ENCODE measurements at regions not wholly inside any gene's neighbourhood (a gene's known extent, or its start where the extent isn't known, plus 50 kb on each side); places are given as distances from the start of the nearest gene placed in this dataset.
A peak's percentile ranks its signal among the peaks of the same experiment; 100 is the strongest.
"Not testable (repeated sequence)": the region's sequence is repeated elsewhere in the genome, so short reads cannot be mapped to it uniquely, and the experiment has no call there.

DNA sequence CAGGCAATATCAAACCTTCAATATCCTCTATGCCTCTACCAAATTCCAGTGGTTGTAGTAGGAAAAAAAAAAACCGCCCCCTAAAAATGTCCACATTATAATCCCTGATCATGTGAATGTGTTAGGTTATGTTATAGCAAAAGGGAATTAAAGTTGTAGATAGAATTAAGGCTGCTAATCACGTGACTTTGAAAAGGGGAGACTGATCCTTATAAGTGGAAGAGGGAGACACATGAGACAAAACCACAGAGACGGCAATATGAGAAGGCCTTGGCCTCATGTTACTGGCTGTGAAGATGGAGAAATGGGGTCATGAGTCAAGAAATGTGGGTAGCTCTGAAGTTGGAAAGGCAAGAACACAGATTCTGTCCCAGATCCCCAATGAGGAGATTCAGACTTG, 1711.3 kb downstream of the KHDRBS2 start:
- DNase-seq: not testable (repeated sequence)

DNA sequence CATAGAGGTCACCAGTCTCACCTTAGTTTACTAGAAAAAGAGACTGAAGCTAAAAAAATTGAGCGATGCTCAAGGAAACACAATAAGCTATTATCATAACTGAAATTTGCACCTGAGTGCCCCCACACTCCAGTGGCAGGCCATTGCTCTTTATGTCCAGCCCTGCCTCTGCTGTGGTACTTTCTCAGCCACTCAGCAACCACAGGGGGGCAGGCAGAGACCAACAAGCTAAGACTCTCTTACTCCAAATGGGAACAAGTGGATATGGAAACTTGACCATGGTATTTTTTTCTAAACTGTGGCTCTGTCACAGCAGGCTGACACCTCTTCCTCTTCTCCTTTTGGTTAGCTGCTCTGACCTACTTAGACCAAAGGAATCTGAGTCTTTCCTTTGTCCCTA, 1713.4 kb downstream of the KHDRBS2 start:
- not testable (repeated sequence) for DNase-seq

DNA sequence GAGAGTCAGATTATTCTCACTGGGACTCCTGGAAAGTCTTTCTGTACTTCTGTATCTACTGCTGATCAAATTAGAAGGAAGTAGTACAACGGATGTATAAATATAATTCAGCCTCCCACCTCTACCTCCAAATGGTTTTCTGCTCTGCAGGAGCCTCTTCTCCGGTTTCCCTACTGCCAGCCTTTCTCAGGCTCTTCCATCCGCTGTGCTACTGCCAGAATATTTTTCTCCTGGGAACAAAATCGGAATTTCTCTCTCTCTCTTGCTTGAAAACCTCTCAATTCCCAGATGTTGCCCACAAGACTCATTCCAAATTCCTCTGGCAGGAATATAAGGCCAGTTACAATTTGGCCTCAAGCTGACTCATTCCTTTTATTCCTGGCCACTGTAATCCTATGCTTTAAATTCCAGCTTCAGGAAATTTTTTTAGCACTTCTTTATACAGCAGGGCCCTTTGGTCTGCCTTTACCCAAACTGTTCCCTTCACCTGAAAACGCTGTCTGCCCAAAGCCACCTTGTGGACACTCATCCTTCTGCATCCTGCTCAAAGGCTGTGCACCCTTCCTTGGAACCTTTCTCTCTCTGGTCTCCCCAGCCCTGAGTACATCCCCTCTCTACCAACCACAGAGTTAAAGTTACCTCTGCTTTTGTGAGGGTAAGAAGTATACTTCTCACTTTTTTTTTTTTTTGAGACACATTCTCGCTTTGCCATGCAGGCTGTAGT, 1714.6 kb downstream of the KHDRBS2 start:
- DNase-seq: not testable (repeated sequence)

DNA sequence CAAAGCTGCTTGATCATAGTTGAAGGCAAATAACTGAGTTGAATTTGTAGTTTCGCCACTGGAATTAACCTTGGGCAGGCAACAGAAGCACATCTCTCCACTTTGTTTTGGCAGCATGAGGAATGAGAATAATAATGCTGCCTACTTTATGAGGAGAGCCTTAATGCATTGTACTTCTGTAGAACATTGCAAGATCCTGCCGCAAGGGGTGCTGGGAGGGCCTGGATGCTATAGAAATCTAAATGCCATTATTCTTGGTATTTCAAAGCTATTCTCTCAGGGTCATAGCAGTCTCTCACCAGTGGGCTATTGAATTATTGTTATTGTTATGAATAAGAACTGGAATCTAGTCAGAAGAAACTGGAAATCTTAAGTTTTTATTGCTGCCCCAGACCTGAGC, 1715.4 kb downstream of the KHDRBS2 start:
- not testable (repeated sequence) for DNase-seq

DNA sequence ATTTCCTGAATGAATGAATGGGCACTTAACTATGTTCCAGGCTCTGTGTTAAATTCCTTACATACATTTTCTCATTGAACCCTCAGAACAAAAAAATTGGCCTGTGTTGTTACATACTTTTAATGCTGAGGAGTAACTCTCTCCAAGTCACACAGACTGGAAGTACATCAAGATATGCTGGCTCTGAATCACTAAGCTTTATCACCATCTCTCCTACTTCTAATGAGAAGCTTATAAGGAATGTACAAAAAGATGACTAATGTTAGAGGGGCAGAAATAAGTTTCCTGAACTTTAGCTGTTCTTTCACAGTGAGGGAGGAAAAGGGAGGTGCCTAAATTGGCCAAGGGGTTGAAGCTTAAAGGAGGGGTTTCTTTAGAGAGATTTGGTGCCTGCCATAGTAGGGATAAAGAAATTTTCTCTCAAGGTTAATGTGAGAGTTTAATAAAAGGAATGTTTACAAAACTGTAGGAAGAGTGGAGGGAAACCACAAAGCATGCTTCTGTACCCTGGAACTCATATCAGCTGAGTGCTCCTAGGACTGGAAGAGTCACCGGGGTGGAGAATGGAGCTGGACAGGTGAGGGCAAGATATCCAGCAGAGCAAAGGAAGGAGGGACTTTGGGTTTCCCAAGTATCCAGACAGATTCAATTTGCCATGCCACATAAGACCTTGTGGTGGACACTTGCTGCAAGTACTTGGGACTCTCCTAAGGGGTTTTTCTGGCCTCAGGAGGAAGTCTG, 1718.4 kb downstream of the KHDRBS2 start:
- not testable (repeated sequence) for DNase-seq

DNA sequence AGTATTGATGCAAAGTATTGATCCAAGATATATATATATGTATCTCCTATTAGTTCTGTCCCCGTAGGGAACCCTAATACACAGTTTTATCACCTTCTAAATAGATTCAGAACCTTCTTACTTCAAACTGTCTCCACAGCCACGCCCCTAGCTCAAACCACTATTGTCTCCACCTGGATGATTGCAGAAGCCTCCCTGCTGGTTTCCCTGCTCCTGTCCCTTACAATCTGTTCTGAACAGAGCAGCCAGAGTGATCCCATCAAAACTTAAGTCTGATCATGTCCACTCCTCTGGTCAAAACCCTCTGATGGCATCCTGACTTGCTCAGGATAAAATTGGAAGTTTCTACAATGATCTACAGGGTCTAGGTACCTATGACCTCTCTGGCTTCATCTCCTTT, 1719.6 kb downstream of the KHDRBS2 start:
- DNase-seq: peak; percentile 30

DNA sequence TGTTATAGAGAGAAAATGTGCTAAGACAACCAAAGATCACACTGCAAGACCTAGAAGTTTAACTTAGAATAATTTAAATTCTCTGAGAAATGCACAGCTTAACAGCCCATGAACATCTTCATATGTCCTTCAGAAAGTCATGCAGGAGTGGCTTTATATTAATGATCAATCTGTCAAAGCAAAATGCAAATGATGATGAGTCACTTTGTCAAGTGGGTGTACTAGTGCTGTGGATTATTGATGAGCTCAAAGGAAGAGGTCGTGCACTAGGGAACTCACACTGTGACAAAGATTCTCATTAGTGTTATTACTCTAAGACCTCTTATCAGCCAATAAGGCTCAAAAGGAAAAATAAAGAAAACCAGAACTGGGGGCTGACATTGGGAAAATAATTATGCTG, 1726.3 kb downstream of the KHDRBS2 start:
- DNase-seq: not testable (repeated sequence)

DNA sequence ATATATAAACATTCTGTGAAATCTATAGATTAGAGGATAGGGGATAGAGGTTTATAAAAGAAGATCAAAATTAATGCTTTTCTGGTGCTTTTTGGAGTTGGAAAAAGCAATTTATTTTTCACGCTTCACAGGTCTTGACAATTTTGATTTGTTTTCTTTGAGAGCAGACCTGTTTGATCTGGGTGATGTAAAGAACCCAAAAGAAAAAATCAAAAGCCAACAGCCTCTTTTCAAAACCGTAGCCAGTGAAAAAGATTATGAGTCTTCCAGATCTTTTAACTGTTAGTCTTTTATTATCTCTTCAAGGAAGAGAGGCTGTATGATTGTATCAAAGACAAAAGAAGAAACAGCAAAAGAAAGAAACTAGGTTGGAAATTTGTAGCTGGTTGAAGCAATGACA, 1738.7 kb downstream of the KHDRBS2 start:
- DNase-seq: not testable (repeated sequence)

DNA sequence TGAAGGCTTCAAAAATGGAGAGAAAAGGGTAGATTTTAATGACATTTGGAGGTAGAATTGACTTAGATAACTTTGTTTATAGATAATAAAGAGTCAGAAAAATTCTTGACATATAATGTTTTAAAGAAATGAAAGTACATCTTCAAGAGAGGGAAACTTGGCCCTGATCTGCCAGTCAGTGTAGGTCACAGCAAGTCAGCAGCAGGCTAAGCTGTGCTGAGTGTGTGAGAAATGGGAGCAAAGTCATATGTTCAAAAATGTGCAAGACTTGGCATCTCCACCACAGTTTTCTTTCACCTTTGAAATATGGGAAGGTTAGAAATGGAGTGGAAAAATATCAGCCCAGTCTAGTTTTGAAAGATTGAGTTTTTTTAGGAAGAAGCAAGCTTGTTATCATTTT, 1761.3 kb downstream of the KHDRBS2 start:
- not testable (repeated sequence) for DNase-seq

DNA sequence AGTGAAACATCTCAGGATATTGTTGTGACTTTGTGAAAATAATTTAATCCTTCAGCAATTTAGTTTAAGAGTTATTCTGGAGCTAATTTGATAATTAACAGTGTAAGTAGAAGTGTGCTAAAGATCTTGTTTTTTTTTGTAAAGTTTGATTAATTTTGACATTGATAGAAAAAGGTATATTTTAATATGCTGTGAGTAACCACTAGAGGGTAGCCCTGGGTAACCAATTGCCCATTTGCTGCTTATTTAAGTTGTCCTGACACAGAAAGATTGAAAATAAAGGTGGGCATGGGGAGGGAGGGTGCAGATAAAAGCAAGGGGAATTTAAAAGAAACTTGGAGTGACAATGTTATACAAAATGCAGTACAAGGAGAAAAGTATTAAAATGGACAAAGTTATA, 1808.3 kb downstream of the KHDRBS2 start:
- DNase-seq: not testable (repeated sequence)

DNA sequence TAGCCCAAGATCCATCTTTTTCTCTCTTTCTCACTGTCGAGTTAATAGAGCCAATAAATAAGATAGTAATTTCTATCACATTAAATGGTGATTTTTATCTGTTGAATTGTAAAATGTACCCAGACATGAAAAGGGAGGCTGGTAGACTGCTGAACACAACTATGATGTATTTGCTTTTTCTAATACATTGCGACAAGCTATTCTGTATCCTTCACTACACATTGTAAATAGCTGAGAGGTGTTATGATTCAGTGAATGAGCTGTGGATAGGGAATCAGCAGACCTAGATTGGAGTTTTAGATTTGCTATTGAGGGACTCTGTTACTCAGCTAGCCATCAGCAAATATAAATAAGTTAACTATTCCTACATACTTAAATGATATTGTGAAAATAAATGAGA, 1812.2 kb downstream of the KHDRBS2 start:
- not testable (repeated sequence) for DNase-seq

DNA sequence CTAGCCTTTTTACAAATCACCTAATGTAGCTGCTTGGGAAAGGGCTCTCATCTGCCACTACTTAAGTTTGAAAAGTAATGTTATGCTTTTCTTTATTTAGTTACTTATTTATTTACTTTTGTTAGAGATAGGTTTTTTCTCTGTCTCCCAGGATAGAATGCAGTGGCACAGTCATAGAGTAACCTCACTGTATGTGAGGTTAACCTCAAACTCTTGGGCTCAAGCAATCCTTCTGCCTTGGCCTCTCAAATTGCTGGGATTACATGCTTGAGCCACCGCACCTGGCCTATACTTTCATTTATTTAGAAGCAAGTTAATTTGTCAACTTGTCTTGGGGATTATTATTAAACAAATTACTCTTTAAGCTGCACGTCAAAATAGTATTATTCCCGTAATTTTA, 1814.6 kb downstream of the KHDRBS2 start:
- DNase-seq: not testable (repeated sequence)

DNA sequence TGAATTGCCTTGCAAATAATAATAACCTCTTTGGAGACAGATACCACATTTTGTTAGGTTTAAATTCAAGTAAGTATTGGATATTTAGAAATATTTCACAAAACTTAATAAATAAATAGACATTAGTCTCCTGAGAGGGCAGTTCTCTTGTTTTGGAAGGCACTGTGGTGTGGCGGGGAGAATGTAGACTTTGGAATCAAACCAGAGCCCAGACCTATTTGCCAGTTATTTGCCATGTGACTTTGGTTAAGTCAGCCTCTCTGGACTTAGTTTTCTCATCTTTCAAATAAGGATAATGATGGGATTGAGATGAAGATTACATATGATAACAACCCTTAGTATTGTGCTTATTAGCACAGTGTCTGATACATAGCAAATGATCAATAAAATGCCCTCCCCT, 1835.6 kb downstream of the KHDRBS2 start:
- not testable (repeated sequence) for DNase-seq

DNA sequence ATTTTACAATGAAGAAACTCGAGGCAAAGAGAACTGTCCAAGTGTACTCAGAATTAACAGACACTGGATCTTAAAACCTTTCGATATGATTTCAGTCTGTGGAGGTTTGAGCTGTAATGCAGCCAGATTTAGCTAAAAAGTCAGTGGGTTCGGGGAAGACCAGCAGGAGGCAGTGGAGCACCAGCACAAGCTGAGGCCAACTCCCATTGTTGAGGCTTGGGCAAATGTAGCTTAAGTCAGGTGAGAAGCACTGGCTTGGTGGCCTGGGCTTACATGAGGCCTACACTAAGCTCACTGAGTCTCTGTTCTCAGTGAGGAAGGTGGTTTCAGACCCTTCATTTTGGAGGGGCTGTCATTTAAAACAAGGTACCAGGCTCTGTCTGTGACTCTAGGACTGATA, 1841.5 kb downstream of the KHDRBS2 start:
- DNase-seq: not testable (repeated sequence)

DNA sequence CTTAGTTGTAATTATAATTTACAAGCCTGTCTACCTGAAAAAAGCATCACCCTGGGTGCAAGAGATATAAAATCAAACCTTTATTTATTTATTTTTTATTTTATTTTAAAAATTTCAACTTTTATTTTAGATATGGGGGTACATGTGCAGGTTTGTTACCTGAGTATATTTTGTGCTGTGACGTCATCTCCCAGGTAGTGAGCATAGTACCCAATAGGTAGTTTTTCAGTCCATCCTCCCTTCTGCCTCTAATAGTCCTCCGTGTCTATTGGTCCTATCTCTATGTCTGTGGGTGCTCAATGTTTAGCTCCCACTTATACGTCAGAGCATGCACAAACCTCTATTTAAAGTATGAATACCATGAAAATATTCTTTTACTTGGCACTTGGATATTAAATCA, 1846.3 kb downstream of the KHDRBS2 start:
- DNase-seq: not testable (repeated sequence)

DNA sequence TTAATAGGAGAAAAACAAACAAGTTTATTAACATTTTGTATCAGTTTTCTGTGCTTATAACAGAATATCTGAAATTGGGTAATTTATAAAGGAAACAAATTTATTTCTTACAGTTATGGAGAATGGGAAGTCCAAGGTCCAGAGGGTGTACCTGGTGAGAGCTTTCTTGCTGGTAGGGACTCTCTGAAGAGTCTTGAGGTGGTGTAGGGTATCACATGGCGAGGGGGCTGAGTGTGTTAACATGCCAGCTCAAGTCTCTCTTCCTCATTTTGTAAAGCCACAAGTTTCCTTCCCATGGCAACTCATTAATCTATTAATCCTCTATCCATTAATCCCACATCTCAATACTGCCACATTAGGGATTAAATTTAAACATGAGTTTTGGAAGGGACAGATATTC, 1863.3 kb downstream of the KHDRBS2 start:
- not testable (repeated sequence) for DNase-seq

DNA sequence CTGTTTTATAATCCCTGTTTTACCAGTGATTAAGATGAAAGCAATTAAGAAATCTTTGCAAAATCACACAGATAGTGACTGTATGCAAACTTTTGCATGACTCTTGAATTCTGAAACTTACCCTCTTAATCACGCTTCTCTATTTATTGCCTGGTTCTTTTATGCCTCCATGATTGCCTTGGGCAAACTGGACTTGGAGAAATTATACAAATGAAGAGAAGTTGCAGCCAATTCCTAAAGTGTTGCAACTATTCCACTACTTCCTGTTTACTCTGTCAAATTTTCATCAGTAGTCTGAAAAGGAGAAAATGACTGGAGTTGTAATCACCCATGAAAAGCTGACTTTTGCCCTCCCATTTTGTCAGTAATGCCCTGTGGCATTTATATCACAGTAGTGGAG, 1869.9 kb downstream of the KHDRBS2 start:
- not testable (repeated sequence) for DNase-seq

DNA sequence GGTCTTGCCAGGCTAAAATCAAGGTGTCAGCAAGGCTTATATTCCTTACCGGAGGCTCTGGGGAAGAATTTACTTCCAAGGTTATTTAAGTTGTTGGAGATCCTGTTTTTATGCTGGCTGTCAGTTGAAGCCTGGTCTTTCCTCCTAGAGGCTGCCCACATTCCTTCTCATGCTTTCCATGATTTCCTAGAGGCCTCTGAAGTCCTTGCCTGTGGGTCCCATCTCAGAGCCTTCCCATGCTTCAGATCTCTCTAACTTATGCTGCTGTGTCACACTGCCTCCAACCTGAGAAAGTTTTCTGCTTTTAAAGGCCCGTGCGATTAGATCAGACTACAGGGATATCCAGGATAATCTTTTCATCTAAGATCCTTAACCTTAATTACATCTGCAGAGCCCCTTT, 1877.3 kb downstream of the KHDRBS2 start:
- not testable (repeated sequence) for DNase-seq

DNA sequence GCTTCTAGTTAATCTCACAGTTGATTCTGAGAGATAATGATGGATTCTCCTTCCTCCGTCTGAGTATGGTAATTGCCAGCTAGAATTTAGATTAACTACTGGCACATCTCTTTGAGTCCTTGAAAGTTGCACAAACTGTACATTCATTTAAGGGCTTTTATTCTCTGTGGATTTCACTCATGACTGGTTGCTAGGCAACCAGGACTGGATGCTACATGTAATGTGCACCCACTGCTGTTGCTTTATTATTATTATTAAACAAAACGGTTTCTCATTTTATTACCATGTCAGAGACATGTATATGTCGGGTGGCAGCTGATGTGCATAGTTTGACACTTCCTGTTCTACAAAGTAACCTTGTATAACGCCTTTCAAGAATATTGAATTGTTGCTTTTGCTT, 1882.8 kb downstream of the KHDRBS2 start:
- DNase-seq: peak; percentile 3

DNA sequence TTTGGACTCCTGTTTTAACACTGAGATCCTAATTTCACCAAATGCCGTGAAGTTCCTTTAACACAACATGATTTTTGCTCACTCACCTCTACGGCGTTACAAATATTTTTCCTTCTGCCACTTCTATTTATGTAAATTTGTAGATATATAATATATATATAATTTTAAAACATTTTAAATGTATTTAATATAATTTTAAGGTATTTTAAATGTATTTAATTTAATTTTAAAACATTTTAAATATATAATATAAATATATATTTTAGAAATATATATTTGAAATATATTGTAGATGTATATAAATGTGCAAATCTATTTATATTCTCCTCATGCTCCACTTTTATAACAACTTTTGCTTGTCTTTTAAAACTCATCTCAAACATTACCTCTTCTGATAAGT, 1883.5 kb downstream of the KHDRBS2 start:
- DNase-seq: not testable (repeated sequence)

DNA sequence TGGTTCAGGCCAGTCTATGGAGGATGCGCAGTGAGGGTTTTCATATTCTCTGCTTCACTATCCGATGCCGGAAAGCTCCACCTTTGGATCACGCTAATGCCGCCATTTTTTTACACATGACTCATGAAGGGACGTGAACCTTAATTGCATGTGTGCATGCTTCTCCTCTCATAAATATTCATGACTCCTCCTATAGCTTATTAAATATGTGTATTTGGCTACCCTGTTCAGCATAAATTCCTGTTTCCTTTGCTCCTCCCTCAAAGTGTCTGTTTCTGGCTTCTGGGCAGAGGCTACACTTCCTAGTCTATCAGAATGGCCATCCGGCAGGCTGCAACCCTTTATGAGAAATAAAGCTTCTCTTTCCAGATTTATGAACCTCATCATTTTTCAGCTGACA, 1890.8 kb downstream of the KHDRBS2 start:
- not testable (repeated sequence) for DNase-seq

DNA sequence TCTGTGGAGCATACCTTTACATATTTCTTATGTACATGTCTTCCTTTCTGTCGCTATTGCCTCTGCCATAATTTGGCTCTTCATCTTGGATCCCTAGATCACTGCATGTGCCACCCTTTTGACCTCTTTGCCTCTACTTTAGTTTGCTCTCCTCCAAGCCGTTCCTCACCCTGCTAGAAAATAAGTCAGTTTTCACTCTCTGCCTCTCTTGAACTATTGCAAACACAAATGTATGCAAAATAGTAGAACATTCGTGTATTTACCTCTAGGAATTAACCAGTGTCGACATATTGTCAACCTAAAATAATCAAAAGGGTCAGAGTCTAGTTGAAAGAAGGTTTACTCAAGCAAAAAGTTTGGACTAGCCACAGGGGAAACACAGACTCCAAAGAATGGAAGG, 1893.1 kb downstream of the KHDRBS2 start:
- DNase-seq: not testable (repeated sequence)

DNA sequence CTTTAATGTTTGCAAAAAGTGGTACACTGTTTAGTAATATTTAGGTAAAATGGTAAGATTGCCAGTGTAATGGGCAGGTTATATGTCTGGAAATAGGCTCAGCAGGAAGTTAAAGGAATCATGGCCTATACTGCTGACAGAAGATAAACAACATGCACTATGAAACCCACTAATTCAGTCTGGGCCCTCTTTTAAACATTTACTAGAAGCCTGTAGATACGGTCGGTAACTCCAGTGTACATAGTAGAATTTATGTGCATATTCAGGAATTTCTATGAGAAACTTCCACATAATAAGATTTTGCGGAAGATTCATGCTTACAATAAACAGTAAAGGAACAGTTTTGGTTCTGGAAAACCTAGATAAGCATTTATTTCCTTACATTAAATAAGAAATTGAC, 1896.9 kb downstream of the KHDRBS2 start:
- DNase-seq: not testable (repeated sequence)

DNA sequence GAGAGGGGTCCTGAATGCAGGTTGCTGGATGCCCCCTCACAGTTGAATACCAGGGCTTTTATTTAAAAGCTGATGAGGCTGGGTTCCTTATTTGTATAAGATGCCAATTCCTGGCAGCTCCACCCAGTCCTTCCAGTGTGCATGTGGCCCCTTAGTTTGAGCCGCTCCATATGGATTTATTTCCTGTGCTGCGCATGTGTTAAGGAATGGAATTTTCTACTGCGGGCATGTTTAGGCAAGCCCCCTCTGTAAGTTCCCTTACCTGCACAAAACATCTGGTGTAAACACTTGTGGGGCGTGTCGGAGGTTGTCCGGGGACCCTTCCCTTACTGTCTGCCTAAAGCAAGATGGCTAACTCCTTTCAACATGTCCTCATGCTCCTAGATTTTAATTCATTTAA, 1901.4 kb downstream of the KHDRBS2 start:
- not testable (repeated sequence) for DNase-seq

Data from eye (tissue), 1 donor.